GM10266 (cell line): ENCODE measurements at regions not wholly inside any gene's neighbourhood (a gene's known extent, or its start where the extent isn't known, plus 50 kb on each side); places are given as distances from the start of the nearest gene placed in this dataset.

ENCODE experiments used
- DNase-seq: peaks from one replicate; pipeline ENCODE4 v3.0.0; 2012; ENCODE audit errors: extremely low spot score
- CTCF ChIP-seq: IDR thresholded peaks from 2 replicates; pipeline ENCODE4 v1.5.1; 2012; ENCODE audit warnings: mild to moderate bottlenecking, low read depth; ENCODE audit not compliant: control insufficient read depth, insufficient read depth; ENCODE audit errors: missing control alignments

GRCh38 chr7:140249036-140249806, 72.4 kb upstream of the KDM7A start:
- TF ChIP-seq CTCF: no peak
- DNase-seq: no peak

GRCh38 chr7:140247559-140247958, 70.8 kb upstream of the KDM7A start:
- no peak for DNase-seq
- no peak for TF ChIP-seq CTCF

GRCh38 chr7:140245611-140246105, 68.9 kb upstream of the KDM7A start:
- TF ChIP-seq CTCF: no peak
- DNase-seq: no peak

GRCh38 chr7:140242057-140243031, 65.6 kb upstream of the KDM7A start:
- no peak for TF ChIP-seq CTCF
- DNase-seq: no peak

- no peak for TF ChIP-seq CTCF
- no peak for DNase-seq
Measured at GRCh38 chr7:140239653-140239935, 62.8 kb upstream of the KDM7A start.

GRCh38 chr7:140238778-140239652, 62.2 kb upstream of the KDM7A start:
- no peak for DNase-seq
- TF ChIP-seq CTCF: no peak
